Kidney (tissue), 13 donors: ENCODE measurements at regions not wholly inside any gene's neighbourhood (a gene's known extent, or its start where the extent isn't known, plus 50 kb on each side); places are given as distances from the start of the nearest gene placed in this dataset.

Experiments
- DNase-seq, 5 donors: peaks; one replicate each; pipeline ENCODE4 v3.0.0-alpha.2; 2013 to 2020
- FAIRE-seq: peaks from 2 replicates; lab custom pipeline; 2012; peaks lifted over from hg19 to GRCh38; lab: Jason Lieb, UNC
- H3K27ac ChIP-seq, 2 donors: one replicate each; pipeline ENCODE4 v1.7.0; 2013; ENCODE audit warnings: low read depth in 2 of 2, low read length in 2 of 2, inconsistent platforms in 1 of 2
- H3K27me3 ChIP-seq: one replicate; pipeline ENCODE4 v1.7.1; 2013; ENCODE audit warnings: low read length, inconsistent platforms; ENCODE audit not compliant: control insufficient read depth, insufficient read depth
- H3K36me3 ChIP-seq, 3 donors: one replicate each; pipeline versions ENCODE4 v1.7.0 to v1.7.1; 2013; ENCODE audit warnings: low read length in 3 of 3, control low read depth in 1 of 3, inconsistent platforms in 1 of 3; ENCODE audit not compliant: insufficient read depth in 3 of 3, control insufficient read depth in 2 of 3
- H3K4me1 ChIP-seq, 3 donors: one replicate each; pipeline versions ENCODE4 v1.7.0 to v1.7.1; 2013; ENCODE audit warnings: low read length in 3 of 3, inconsistent platforms in 1 of 3, low read depth in 1 of 3; ENCODE audit not compliant: control insufficient read depth in 2 of 3, insufficient read depth in 2 of 3
- H3K4me3 ChIP-seq, 3 donors: one replicate each; pipeline versions ENCODE4 v1.7.0 to v1.8.1; 2013; ENCODE audit warnings: low read length in 3 of 3, control low read depth in 1 of 3, inconsistent platforms in 1 of 3
- H3K9ac ChIP-seq, 3 donors: one replicate each; pipeline versions ENCODE4 v1.7.0 to v1.7.1; 2013; ENCODE audit warnings: low read length in 3 of 3, control low read depth in 1 of 3, inconsistent platforms in 1 of 3
- H3K9me3 ChIP-seq, 3 donors: one replicate each; pipeline versions ENCODE4 v1.7.0 to v1.7.1; 2013; ENCODE audit warnings: low read length in 3 of 3, control low read depth in 1 of 3, inconsistent platforms in 1 of 3; ENCODE audit not compliant: control insufficient read depth in 2 of 3, insufficient read depth in 1 of 3
- CTCF ChIP-seq: IDR thresholded peaks from 3 replicates; pipeline ENCODE4 v1.5.1; 2012; ENCODE audit warnings: mild to moderate bottlenecking, moderate library complexity, borderline replicate concordance; ENCODE audit not compliant: insufficient read depth; ENCODE audit errors: extremely low read depth
- intact Hi-C: fragments of 100-400 bp; cut with DNase I; formaldehyde crosslinking; loops from one replicate; pipeline ENCODE4 v1.11.1; 2022
- donor health status: control.
- donor health status: control.
- donor health status: control.
- donor health status: control.
- donor health status: control.
- donor health status: DM: yes; HTN: yes; CAD: no.
- donor health status: Normal renal cell carcinoma (clear cell type).

GRCh38 chr9:18379073-18379811 is 94.7 kb upstream of the ADAMTSL1 start:
- FAIRE-seq (no peak), DNase-seq (no peak)
- Histone ChIP-seq H3K4me1 (no peaks in the 10 kb centered on the region), H3K36me3 (no peaks in the 10 kb centered on the region), H3K27me3 (no peaks in the 10 kb centered on the region), H3K9ac (no peak overlapping the region), H3K4me3 (no peak overlapping the region), H3K27ac (no peak overlapping the region), H3K9me3 (no peaks in the 10 kb centered on the region)
- TF ChIP-seq CTCF: no peak
- intact Hi-C loops: no loop called here

GRCh38 chr9:18382243-18382642 is 91.7 kb upstream of the ADAMTSL1 start:
- Histone ChIP-seq H3K27me3 (no peaks in the 10 kb centered on the region), H3K4me1 (no peaks in the 10 kb centered on the region), H3K27ac (no peak overlapping the region), H3K4me3 (no peak overlapping the region), H3K9me3 (no peaks in the 10 kb centered on the region), H3K36me3 (no peaks in the 10 kb centered on the region), H3K9ac (no peak overlapping the region)
- DNase-seq (no peak), FAIRE-seq (no peak)
- TF ChIP-seq CTCF: no peak
- intact Hi-C loops: no loop called here

- no peak overlapping the region for H3K9ac ChIP-seq
- DNase-seq (no peak), FAIRE-seq (no peak)
- TF ChIP-seq CTCF: no peak
- H3K27ac ChIP-seq: no peak overlapping the region
- no peaks in the 10 kb centered on the region for H3K27me3 ChIP-seq
- H3K4me1 ChIP-seq: no peaks in the 10 kb centered on the region
- no peak overlapping the region for H3K4me3 ChIP-seq
- no peaks in the 10 kb centered on the region for H3K36me3 ChIP-seq
- intact Hi-C loops: no loop called here
- no peaks in the 10 kb centered on the region for H3K9me3 ChIP-seq
Measured at GRCh38 chr9:18384066-18384465, 89.9 kb upstream of the ADAMTSL1 start.
